ENCODE measurements at regions not wholly inside any gene's neighbourhood (a gene's known extent, or its start where the extent isn't known, plus 50 kb on each side); places are given as distances from the start of the nearest gene placed in this dataset.

- TF ChIP-seq JUND (IDR thresholded peaks at IDR 0.05; ENCODE audit: low read length), result no peak
- no peak for TF ChIP-seq RAD21 (IDR thresholded peaks at IDR 0.05 in 1 of 2, conservative IDR thresholded peaks at IDR 0.05 in 1 of 2; ENCODE audit: low read depth in 2 of 2, low read length in 2 of 2)
Measured at GRCh38 chr5:74333430-74333829, 307.1 kb downstream of the ENC1 start (continued).
